Activated B cell treated with CpG ODN at 0.5 μM for 24 hours (primary cell): ENCODE measurements at regions not wholly inside any gene's neighbourhood (a gene's known extent, or its start where the extent isn't known, plus 50 kb on each side); places are given as distances from the start of the nearest gene placed in this dataset.

Experiments
- ATAC-seq: fragments of 200-7000 bp; cut with Tn5 transposase; one replicate; pipeline ENCODE4 v1.10.0; 2021; ENCODE audit warnings: low read depth, mild to moderate bottlenecking, moderate library complexity
- CTCF ChIA-PET: fragments of 350-600 bp; sonication (Branson Sonifier 250); formaldehyde crosslinking; loops from one replicate; lab custom pipeline; 2021; ENCODE audit warnings: antibody characterized with exemption; lab: Charles Lee
- POLR2A ChIA-PET: fragments of 350-600 bp; sonication (Branson Sonifier 250); formaldehyde crosslinking; loops from one replicate; lab custom pipeline; 2021; ENCODE audit warnings: antibody characterized with exemption; lab: Charles Lee
- DNase-seq: peaks from one replicate; pipeline ENCODE4 v3.0.0; 2022
- H3K27ac Mint-ChIP-seq: one replicate; pipeline ENCODE4 v1.8.0; 2020; ENCODE audit warnings: mixed read lengths
- H3K27me3 Mint-ChIP-seq: one replicate; pipeline ENCODE4 v1.8.0; 2021; ENCODE audit warnings: mixed read lengths
- H3K36me3 Mint-ChIP-seq: one replicate; pipeline ENCODE4 v1.8.0; 2021; ENCODE audit warnings: low read depth, mixed read lengths
- H3K4me1 Mint-ChIP-seq: one replicate; pipeline ENCODE4 v1.8.0; 2021; ENCODE audit warnings: mixed read lengths
- H3K4me3 Mint-ChIP-seq: one replicate; pipeline ENCODE4 v1.8.0; 2020; ENCODE audit warnings: mild to moderate bottlenecking, mixed read lengths
- H3K9me3 Mint-ChIP-seq: one replicate; pipeline ENCODE4 v1.8.0; 2020; ENCODE audit warnings: mixed read lengths
- CTCF ChIP-seq: fragments of 200-600 bp; IDR thresholded peaks from one replicate; pipeline ENCODE4 v1.8.0; 2022; ENCODE audit warnings: antibody characterized with exemption, mild to moderate bottlenecking
- intact Hi-C: fragments of 100-400 bp; cut with micrococcal nuclease; formaldehyde crosslinking; loops from one replicate; pipeline ENCODE4 v1.15.1; 2024

- TF ChIP-seq CTCF: no peak
- no peak for DNase-seq
- ChIA-PET POLR2A (no interaction called here), CTCF (no interaction called here)
- Mint-ChIP-seq H3K27me3 (no peaks in the 10 kb centered on the region), H3K9me3 (peaks cover 3% of the 10 kb centered on the region), H3K4me1 (no peaks in the 10 kb centered on the region), H3K27ac (no peak overlapping the region), H3K4me3 (no peak overlapping the region), H3K36me3 (no peaks in the 10 kb centered on the region)
- ATAC-seq: no peak
- intact Hi-C loops: no loop called here
Observed at GRCh38 chr4:177638871-177639270, 196.6 kb upstream of the AGA start.

DNA sequence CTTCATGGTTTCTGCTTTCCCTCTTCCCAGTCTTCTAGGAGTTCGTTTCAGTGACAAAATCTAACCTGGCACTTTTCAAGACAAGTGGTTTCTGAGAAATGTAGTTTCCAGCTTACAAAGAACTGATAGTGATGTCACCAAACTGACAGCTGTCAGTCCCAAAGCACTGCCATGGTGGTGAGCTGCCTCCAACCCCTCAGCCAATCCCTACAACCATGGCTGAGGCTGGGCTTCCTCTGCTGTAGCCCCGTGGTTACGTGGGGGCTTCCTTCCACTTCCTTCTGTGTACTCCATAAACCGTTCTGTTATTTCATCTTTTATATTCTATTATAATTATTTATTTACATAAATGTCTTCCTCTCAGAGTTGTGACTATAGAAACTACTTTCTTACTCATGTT, 198.6 kb upstream of the AGA start:
- no peaks in the 10 kb centered on the region for H3K4me1 Mint-ChIP-seq
- H3K27ac Mint-ChIP-seq: no peak overlapping the region
- ChIA-PET CTCF (no interaction called here), POLR2A (no interaction called here)
- intact Hi-C loops: no loop called here
- no peaks in the 10 kb centered on the region for H3K27me3 Mint-ChIP-seq
- no peaks in the 10 kb centered on the region for H3K9me3 Mint-ChIP-seq
- no peak for TF ChIP-seq CTCF
- ATAC-seq (no peak), DNase-seq (no peak)
- no peak overlapping the region for H3K4me3 Mint-ChIP-seq
- H3K36me3 Mint-ChIP-seq: no peaks in the 10 kb centered on the region

DNA sequence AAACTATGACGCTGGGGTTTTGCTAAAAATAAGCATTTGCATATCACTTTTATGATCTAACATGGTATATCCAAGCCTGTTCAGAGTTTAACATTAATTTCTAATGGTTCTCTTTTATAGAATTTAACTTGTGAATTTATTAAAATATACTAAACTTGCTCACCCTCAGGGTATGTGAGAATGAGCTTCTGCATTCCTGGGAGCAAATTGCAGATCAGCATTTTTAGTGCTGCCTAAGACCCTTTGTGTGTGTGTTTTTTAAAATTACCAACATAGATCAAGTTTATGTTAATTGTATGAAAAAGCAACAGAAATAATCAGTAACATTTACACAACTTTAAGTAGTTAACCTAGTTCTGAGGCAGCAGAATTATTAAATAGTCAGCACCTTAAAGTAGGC, 218.0 kb upstream of the AGA start:
- ChIA-PET POLR2A (no interaction called here), CTCF (no interaction called here)
- H3K36me3 Mint-ChIP-seq: no peaks in the 10 kb centered on the region
- intact Hi-C loops: no loop called here
- H3K27ac Mint-ChIP-seq: no peak overlapping the region
- DNase-seq (no peak), ATAC-seq (no peak)
- H3K9me3 Mint-ChIP-seq: peaks cover 14% of the 10 kb centered on the region
- H3K27me3 Mint-ChIP-seq: no peaks in the 10 kb centered on the region
- H3K4me3 Mint-ChIP-seq: no peak overlapping the region
- no peak for TF ChIP-seq CTCF
- H3K4me1 Mint-ChIP-seq: no peaks in the 10 kb centered on the region

DNA sequence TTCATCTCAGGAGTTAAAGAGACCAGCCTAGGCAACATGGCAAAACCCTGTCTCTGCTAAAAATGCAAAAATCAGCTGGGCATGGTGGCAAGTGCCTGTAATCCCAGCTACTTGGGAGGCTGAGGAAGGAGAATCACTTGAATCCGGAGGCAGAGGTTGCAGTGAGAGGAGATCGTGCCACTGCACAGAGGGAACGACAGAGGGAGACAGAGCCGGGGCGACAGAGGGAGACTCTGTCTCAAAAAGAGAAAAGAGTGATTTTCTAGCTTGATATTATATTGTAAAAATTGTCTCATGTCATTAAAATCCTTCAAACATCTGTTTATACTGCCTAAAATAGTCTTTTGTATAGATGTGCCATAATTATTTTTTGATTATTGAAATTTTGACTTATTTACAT, 225.4 kb upstream of the AGA start:
- no peak for TF ChIP-seq CTCF
- DNase-seq: no peak
- CTCF ChIA-PET: no interaction called here
- H3K4me3 Mint-ChIP-seq: no peak overlapping the region
- H3K27me3 Mint-ChIP-seq: no peaks in the 10 kb centered on the region
- H3K9me3 Mint-ChIP-seq: no peaks in the 10 kb centered on the region
- intact Hi-C loops: no loop called here
- no peak overlapping the region for H3K27ac Mint-ChIP-seq
- POLR2A ChIA-PET: no interaction called here
- H3K4me1 Mint-ChIP-seq: no peaks in the 10 kb centered on the region
- ATAC-seq: no peak
- no peaks in the 10 kb centered on the region for H3K36me3 Mint-ChIP-seq

- CTCF ChIA-PET: no interaction called here
- TF ChIP-seq CTCF: no peak
- POLR2A ChIA-PET: no interaction called here
- intact Hi-C loops: no loop called here
- H3K36me3 Mint-ChIP-seq: no peaks in the 10 kb centered on the region
- ATAC-seq (no peak), DNase-seq (no peak)
- H3K4me3 Mint-ChIP-seq: no peak overlapping the region
- no peaks in the 10 kb centered on the region for H3K9me3 Mint-ChIP-seq
- no peaks in the 10 kb centered on the region for H3K27me3 Mint-ChIP-seq
- H3K4me1 Mint-ChIP-seq: no peaks in the 10 kb centered on the region
- H3K27ac Mint-ChIP-seq: no peak overlapping the region
Observed at GRCh38 chr4:177671387-177671786, 229.2 kb upstream of the AGA start.
